OCI-LY1 (cell line): ENCODE measurements at regions not wholly inside any gene's neighbourhood (a gene's known extent, or its start where the extent isn't known, plus 50 kb on each side); places are given as distances from the start of the nearest gene placed in this dataset.

Experiments used
- H2AFZ ChIP-seq: fragments of 200-600 bp; sonication (generic), shearing (Covaris generic); 2 replicates; pipeline ENCODE4 v1.6.0; 2014; ENCODE audit warnings: antibody characterized with exemption, mild to moderate bottlenecking, low read length
- H3F3A ChIP-seq: fragments of 200-600 bp; sonication (generic), shearing (Covaris generic); 2 replicates; pipeline ENCODE4 v1.6.0; 2014; ENCODE audit warnings: mild to moderate bottlenecking, antibody characterized with exemption, low read length, moderate library complexity; ENCODE audit not compliant: insufficient read depth
- H3K27ac ChIP-seq: fragments of 200-600 bp; sonication (generic); 2 replicates; pipeline ENCODE4 v1.5.1; 2014; ENCODE audit warnings: low read length, mixed run types, mild to moderate bottlenecking, low read depth; ENCODE audit not compliant: poor library complexity, severe bottlenecking
- H3K27me3 ChIP-seq: fragments of 200-600 bp; sonication (generic); 2 replicates; pipeline ENCODE4 v1.6.0; 2014; ENCODE audit warnings: antibody characterized with exemption, mild to moderate bottlenecking, low read length, moderate library complexity; ENCODE audit not compliant: insufficient read depth
- H3K36me3 ChIP-seq: fragments of 200-600 bp; sonication (generic); 2 replicates; pipeline ENCODE4 v1.6.1; 2014; ENCODE audit warnings: mild to moderate bottlenecking, antibody characterized with exemption, low read length, moderate library complexity, mixed read lengths; ENCODE audit not compliant: insufficient read depth
- H3K4me1 ChIP-seq: fragments of 200-600 bp; sonication (generic); 2 replicates; pipeline ENCODE4 v1.5.1; 2014; ENCODE audit warnings: mild to moderate bottlenecking, low read length, moderate library complexity; ENCODE audit not compliant: insufficient read depth, severe bottlenecking
- H3K4me2 ChIP-seq: fragments of 200-600 bp; sonication (generic), shearing (Covaris generic); 2 replicates; pipeline ENCODE4 v1.6.1; 2014; ENCODE audit warnings: low read length
- H3K4me3 ChIP-seq: fragments of 200-600 bp; sonication (generic); 2 replicates; pipeline ENCODE4 v1.5.1; 2014; ENCODE audit warnings: low read length, low read depth, mild to moderate bottlenecking, mixed read lengths; ENCODE audit not compliant: poor library complexity, severe bottlenecking
- H3K79me2 ChIP-seq: fragments of 200-600 bp; shearing (Covaris generic); 2 replicates; pipeline ENCODE4 v1.6.1; 2016; ENCODE audit warnings: mixed run types, low read length, mixed read lengths; ENCODE audit not compliant: insufficient read depth
- H3K9ac ChIP-seq: fragments of 200-600 bp; sonication (generic), shearing (Covaris generic); 2 replicates; pipeline ENCODE4 v1.6.1; 2014; ENCODE audit warnings: mild to moderate bottlenecking, low read length, mixed read lengths
- H3K9me2 ChIP-seq: fragments of 200-600 bp; sonication (generic), shearing (Covaris generic); 2 replicates; pipeline ENCODE4 v1.6.1; 2014; ENCODE audit warnings: low read depth, mild to moderate bottlenecking, low read length, mixed read lengths
- H3K9me3 ChIP-seq: fragments of 200-600 bp; shearing (Covaris generic); 2 replicates; pipeline ENCODE4 v1.6.1; 2014; ENCODE audit warnings: low read length, mixed read lengths
- H4K20me1 ChIP-seq: fragments of 200-600 bp; sonication (generic), shearing (Covaris generic); 2 replicates; pipeline ENCODE4 v1.6.0; 2016; ENCODE audit warnings: mild to moderate bottlenecking, low read length; ENCODE audit not compliant: insufficient read depth
- CTCF ChIP-seq: fragments of 200-600 bp; sonication (generic), shearing (Covaris generic); IDR thresholded peaks from 2 replicates; pipeline ENCODE4 v1.5.1; 2017; ENCODE audit warnings: mild to moderate bottlenecking, antibody characterized with exemption, low read length, moderate library complexity, mixed read lengths
- EZH2 ChIP-seq: fragments of 200-600 bp; sonication (generic), shearing (Covaris generic); IDR thresholded peaks from 2 replicates; pipeline ENCODE4 v1.8.0; 2017; ENCODE audit warnings: borderline replicate concordance, mixed run types, mild to moderate bottlenecking, antibody characterized with exemption, low read length, moderate library complexity, mixed read lengths

DNA sequence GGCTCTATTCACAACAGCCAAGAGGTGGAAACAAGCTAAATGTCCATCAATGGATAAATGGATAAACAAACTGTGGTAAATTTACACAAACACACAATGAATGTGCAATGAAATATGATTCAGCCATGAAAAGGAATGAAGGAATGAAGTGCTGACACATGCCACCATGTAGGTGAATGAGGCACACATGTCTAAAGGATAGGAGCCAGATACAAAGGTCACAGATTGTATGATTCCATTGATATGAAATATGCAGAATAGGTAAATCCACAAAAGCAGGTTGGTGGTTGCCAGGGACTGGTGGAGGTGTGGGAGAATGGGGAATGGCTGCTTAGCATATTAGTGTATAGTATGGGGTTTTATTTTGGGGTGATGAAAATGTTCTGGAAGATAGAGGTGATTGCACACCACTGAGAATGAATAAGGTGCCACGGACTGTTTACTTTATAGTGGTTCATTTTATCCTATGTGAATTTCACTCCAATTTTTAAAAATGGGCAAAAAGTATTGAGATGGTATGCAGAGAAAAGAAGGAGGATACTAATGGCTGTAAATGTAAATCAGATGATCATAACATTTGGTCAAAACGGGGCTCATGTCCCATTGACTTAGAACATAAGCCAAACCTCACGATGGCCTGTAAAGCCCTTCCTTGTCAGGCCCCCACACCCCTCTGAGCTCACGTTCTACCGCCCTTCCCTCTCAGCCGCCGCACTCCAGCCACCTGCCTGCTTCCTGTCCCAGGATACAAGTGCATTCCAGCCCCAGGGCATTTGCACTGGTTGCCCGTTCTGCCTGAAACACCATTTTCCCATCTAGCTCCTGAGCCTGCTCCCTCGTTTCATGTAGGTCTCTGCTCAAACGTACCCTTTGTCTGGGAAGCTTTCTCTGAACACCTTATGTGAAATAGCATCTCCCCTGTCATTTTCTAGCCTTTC lies 165.5 kb downstream of the DDX1 start:
- Histone ChIP-seq H3K9me2 (no peaks in the 10 kb centered on the region), H3K4me1 (no peaks in the 10 kb centered on the region), H3K9me3 (no peaks in the 10 kb centered on the region), H3K4me3 (no peak overlapping the region), H4K20me1 (no peaks in the 10 kb centered on the region), H3K27ac (no peak overlapping the region), H3K36me3 (no peaks in the 10 kb centered on the region), H3F3A (no peaks in the 10 kb centered on the region), H3K79me2 (no peaks in the 10 kb centered on the region), H3K4me2 (no peak overlapping the region), H2AFZ (no peak overlapping the region), H3K9ac (no peak overlapping the region), H3K27me3 (no peaks in the 10 kb centered on the region)
- TF ChIP-seq EZH2 (no peak), CTCF (no peak)

DNA sequence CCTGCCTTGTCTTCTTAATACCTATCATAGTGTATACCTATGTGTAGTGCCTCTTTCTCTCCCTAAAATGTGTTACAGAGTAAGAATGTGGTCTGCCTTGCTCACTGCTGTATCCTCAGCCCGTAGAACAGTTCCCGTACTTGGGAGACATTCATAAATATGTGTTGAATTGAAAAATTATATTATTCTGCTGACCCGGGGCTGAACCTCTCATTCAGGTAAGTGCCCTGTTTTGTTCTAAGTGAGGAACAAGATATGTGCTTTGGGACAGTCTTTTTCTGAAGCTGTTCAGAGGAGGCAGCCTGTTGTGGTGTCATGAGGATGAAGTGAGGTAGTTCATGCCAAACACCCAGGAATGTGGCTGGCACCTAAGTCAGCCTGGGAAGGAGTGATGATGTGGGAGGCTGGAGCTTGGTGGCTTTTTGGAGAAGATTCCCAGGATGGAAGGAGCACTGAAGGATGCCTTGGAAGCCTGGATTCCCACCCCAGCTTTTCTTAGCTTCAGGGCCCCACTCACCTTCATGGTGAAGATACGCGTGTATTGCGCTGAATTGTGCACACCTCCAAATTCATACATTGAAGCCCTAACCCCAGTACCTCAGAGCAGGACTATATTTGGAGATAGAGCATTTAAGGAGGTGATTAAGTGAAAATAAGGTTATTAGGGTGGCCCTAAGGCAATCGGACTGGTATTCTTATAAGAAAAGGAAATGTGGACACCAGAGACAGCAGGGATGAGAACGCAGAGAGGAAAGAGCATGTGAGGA lies 166.3 kb downstream of the DDX1 start:
- Histone ChIP-seq H3K27me3 (no peaks in the 10 kb centered on the region), H3K4me3 (no peak overlapping the region), H4K20me1 (no peaks in the 10 kb centered on the region), H3K27ac (no peak overlapping the region), H3K36me3 (no peaks in the 10 kb centered on the region), H3K79me2 (no peaks in the 10 kb centered on the region), H3K9me3 (no peaks in the 10 kb centered on the region), H2AFZ (no peak overlapping the region), H3K4me1 (no peaks in the 10 kb centered on the region), H3F3A (no peaks in the 10 kb centered on the region), H3K9ac (no peak overlapping the region), H3K9me2 (no peaks in the 10 kb centered on the region), H3K4me2 (no peak overlapping the region)
- TF ChIP-seq CTCF = no peak
- TF ChIP-seq EZH2 = no peak

- TF ChIP-seq CTCF (no peak), EZH2 (no peak)
- Histone ChIP-seq H3K79me2 (no peaks in the 10 kb centered on the region), H4K20me1 (no peaks in the 10 kb centered on the region), H3K4me3 (no peak overlapping the region), H3K36me3 (no peaks in the 10 kb centered on the region), H3K27me3 (no peaks in the 10 kb centered on the region), H3K4me1 (no peaks in the 10 kb centered on the region), H3K4me2 (no peak overlapping the region), H3K9me3 (no peaks in the 10 kb centered on the region), H2AFZ (no peak overlapping the region), H3K9me2 (no peaks in the 10 kb centered on the region), H3F3A (no peaks in the 10 kb centered on the region), H3K27ac (no peak overlapping the region), H3K9ac (no peak overlapping the region)
Observed at GRCh38 chr2:15758848-15759247, 167.2 kb downstream of the DDX1 start.
